NB4 (cell line): ENCODE measurements at regions not wholly inside any gene's neighbourhood (a gene's known extent, or its start where the extent isn't known, plus 50 kb on each side); places are given as distances from the start of the nearest gene placed in this dataset.

Source experiments
- DNase-seq: peaks from one replicate; pipeline ENCODE4 v3.0.0; 2010; ENCODE audit warnings: low read depth
- H3K4me3 ChIP-seq: one replicate; pipeline ENCODE4 v1.5.1; 2011; ENCODE audit warnings: mild to moderate bottlenecking, low read depth, low read length, moderate library complexity
- MYC ChIP-seq: IDR thresholded peaks from 2 replicates; pipeline ENCODE4 v1.6.1; 2011; ENCODE audit warnings: low read depth, low read length
- POLR2A ChIP-seq: IDR thresholded peaks from 2 replicates; pipeline ENCODE4 v1.6.1; 2011; ENCODE audit warnings: mild to moderate bottlenecking; ENCODE audit not compliant: insufficient read length; ENCODE audit errors: extremely low read depth
- TF ChIP-seq, protein P1 (sequence below): IDR thresholded peaks from 2 replicates; pipeline ENCODE4 v1.6.1; 2011; ENCODE audit warnings: low read depth, low read length
- TF ChIP-seq, protein P2 (sequence below): IDR thresholded peaks from one replicate; pipeline ENCODE4 v1.5.1; 2012; ENCODE audit warnings: low read depth, low read length

DNA sequence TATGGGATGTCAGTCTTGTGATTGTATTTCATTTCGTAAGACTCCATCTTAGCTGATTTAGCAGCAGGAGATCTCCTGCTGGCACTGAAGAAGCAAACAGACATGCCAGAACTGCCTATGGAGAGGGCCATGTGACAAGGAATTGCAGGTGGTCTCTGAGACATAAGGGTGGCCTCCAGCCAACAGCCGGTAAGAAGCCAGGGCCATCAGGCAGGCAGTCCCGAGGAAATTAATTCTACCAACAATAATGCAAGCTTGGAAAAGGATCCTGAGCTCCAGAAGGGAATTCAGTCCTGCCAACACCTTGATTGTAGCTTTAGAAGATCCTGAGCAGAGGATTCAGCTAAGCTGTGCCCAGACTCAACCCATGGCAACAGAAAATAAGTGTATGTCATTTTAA, 87.1 kb upstream of the DNAJC10 start:
- no peak for DNase-seq
- H3K4me3 ChIP-seq, result no peak overlapping the region
- TF ChIP-seq, protein P1, sequence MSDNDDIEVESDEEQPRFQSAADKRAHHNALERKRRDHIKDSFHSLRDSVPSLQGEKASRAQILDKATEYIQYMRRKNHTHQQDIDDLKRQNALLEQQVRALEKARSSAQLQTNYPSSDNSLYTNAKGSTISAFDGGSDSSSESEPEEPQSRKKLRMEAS, result no peak
- TF ChIP-seq POLR2A (no peak), MYC (no peak)
- TF ChIP-seq, protein P2, sequence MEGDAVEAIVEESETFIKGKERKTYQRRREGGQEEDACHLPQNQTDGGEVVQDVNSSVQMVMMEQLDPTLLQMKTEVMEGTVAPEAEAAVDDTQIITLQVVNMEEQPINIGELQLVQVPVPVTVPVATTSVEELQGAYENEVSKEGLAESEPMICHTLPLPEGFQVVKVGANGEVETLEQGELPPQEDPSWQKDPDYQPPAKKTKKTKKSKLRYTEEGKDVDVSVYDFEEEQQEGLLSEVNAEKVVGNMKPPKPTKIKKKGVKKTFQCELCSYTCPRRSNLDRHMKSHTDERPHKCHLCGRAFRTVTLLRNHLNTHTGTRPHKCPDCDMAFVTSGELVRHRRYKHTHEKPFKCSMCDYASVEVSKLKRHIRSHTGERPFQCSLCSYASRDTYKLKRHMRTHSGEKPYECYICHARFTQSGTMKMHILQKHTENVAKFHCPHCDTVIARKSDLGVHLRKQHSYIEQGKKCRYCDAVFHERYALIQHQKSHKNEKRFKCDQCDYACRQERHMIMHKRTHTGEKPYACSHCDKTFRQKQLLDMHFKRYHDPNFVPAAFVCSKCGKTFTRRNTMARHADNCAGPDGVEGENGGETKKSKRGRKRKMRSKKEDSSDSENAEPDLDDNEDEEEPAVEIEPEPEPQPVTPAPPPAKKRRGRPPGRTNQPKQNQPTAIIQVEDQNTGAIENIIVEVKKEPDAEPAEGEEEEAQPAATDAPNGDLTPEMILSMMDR, result no peak

GRCh38 chr2:182630207-182630606, 85.8 kb upstream of the DNAJC10 start:
- no peak for DNase-seq
- no peak overlapping the region for H3K4me3 ChIP-seq
- TF ChIP-seq, protein P1, result no peak
- TF ChIP-seq, protein P2, result no peak
- TF ChIP-seq MYC, result no peak
- TF ChIP-seq POLR2A, result no peak

- H3K4me3 ChIP-seq, result no peak overlapping the region
- TF ChIP-seq MYC, result no peak
- TF ChIP-seq, protein P2, result no peak
- TF ChIP-seq, protein P1, result no peak
- TF ChIP-seq POLR2A, result no peak
- DNase-seq, result no peak
Measured at GRCh38 chr2:182631299-182631698, 84.8 kb upstream of the DNAJC10 start.

DNA sequence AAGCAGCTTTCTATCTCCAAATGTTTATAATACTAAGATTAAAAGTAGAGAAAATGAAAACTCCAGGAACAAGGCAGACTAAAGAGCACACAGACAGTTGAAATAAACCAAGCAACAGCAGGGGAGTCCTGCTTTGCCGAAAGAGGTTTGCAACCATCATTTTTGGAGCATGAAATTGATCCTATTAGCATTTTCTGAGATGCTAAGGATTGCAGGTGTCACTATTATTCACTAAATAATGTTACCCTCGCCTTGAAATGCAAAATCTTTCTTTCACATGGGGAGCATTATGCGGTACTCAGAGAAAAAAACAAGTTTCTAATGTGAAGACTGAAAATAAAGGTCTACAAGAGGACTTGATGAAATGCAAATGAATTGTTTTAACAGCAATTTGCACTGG, 81.7 kb upstream of the DNAJC10 start:
- TF ChIP-seq, protein P1, result no peak
- TF ChIP-seq, protein P2, result no peak
- TF ChIP-seq MYC (no peak), POLR2A (no peak)
- no peak overlapping the region for H3K4me3 ChIP-seq
- no peak for DNase-seq

- no peak overlapping the region for H3K4me3 ChIP-seq
- DNase-seq, result no peak
- no peak for TF ChIP-seq MYC
Measured at GRCh38 chr2:182636699-182637098, 79.4 kb upstream of the DNAJC10 start.

- TF ChIP-seq, protein P1, result no peak
- no peak for TF ChIP-seq POLR2A
- TF ChIP-seq, protein P2, result no peak
- no peak for TF ChIP-seq MYC
- H3K4me3 ChIP-seq, result no peak overlapping the region
- DNase-seq, result no peak
Measured at GRCh38 chr2:182638667-182639066, 77.4 kb upstream of the DNAJC10 start.
